IMR-90 (cell line): ENCODE measurements at regions not wholly inside any gene's neighbourhood (a gene's known extent, or its start where the extent isn't known, plus 50 kb on each side); places are given as distances from the start of the nearest gene placed in this dataset.

ENCODE experiments used
- ATAC-seq: fragments of 200-7000 bp; cut with Tn5 transposase; 2 replicates; pipeline ENCODE4 v1.9.1; 2020; ENCODE audit warnings: low read depth, mild to moderate bottlenecking, moderate library complexity
- BruUV-seq: library from RNA; stranded (reverse); fragments of 400-500 nt; replicated peaks from 2 replicates; lab custom pipeline; 2021; lab: Mats Ljungman, UMichigan
- CTCF ChIA-PET: fragments of 300-600 bp; formaldehyde crosslinking; extraction: SDS; loops from one replicate; lab custom pipeline; 2021; ENCODE audit warnings: antibody characterized with exemption; lab: Yijun Ruan, JAX
- POLR2A ChIA-PET: fragments of 300-600 bp; sonication (Branson Sonifier 250); formaldehyde crosslinking; loops from one replicate; lab custom pipeline; 2022; ENCODE audit warnings: antibody characterized with exemption; ENCODE audit not compliant: unreplicated experiment; lab: Charles Lee
- DNase-seq: peaks from one replicate; pipeline ENCODE4 v3.0.0; 2013
- H2AFZ ChIP-seq: replicated peaks from 2 replicates; pipeline ENCODE3; 2013; ENCODE audit warnings: low read length, mild to moderate bottlenecking; ENCODE audit not compliant: poor library complexity
- H2AK5ac ChIP-seq: 2 replicates; pipeline ENCODE4 v1.6.1; 2013; ENCODE audit warnings: low read depth, low read length, inconsistent platforms
- H2AK9ac ChIP-seq: replicated peaks from 2 replicates; pipeline ENCODE3; 2013; ENCODE audit warnings: mild to moderate bottlenecking, low read depth, low read length, moderate library complexity; ENCODE audit not compliant: poor library complexity
- H2BK120ac ChIP-seq: 2 replicates; pipeline ENCODE4 v1.6.1; 2013; ENCODE audit warnings: low read depth, low read length, inconsistent platforms
- H2BK15ac ChIP-seq: 3 replicates; pipeline ENCODE4 v1.6.1; 2013; ENCODE audit warnings: low read depth, low read length, inconsistent platforms
- H2BK20ac ChIP-seq: 2 replicates; pipeline ENCODE4 v1.6.1; 2013; ENCODE audit warnings: low read depth, mild to moderate bottlenecking, inconsistent platforms, low read length, moderate library complexity
- H2BK5ac ChIP-seq: 2 replicates; pipeline ENCODE4 v1.6.1; 2013; ENCODE audit warnings: mild to moderate bottlenecking, low read depth, low read length, inconsistent platforms; ENCODE audit not compliant: poor library complexity, severe bottlenecking
- H3K14ac ChIP-seq: replicated peaks from 2 replicates; pipeline ENCODE4 v1.6.1; 2013; ENCODE audit warnings: low read depth, low read length, inconsistent platforms
- H3K18ac ChIP-seq: 2 replicates; pipeline ENCODE4 v1.6.1; 2013; ENCODE audit warnings: low read depth, low read length, control low read depth
- H3K23ac ChIP-seq: 2 replicates; pipeline ENCODE4 v1.6.1; 2013; ENCODE audit warnings: low read depth, low read length, inconsistent platforms
- H3K27ac ChIP-seq: 2 replicates; pipeline ENCODE4 v1.5.1; 2013; ENCODE audit warnings: mild to moderate bottlenecking, control low read depth, low read length; ENCODE audit not compliant: insufficient read depth
- H3K27me3 ChIP-seq: 2 replicates; pipeline ENCODE4 v1.6.1; 2013; ENCODE audit warnings: low read length; ENCODE audit not compliant: control insufficient read depth, insufficient read depth
- H3K36me3 ChIP-seq: 2 replicates; pipeline ENCODE4 v1.6.1; 2013; ENCODE audit warnings: low read length, mixed read lengths; ENCODE audit not compliant: control insufficient read depth, insufficient read depth
- H3K4ac ChIP-seq: 2 replicates; pipeline ENCODE4 v1.6.1; 2013; ENCODE audit warnings: low read depth, low read length, inconsistent platforms
- H3K4me1 ChIP-seq: 2 replicates; pipeline ENCODE4 v1.6.1; 2013; ENCODE audit warnings: low read length, mixed read lengths; ENCODE audit not compliant: control insufficient read depth, insufficient read depth
- H3K4me2 ChIP-seq: 2 replicates; pipeline ENCODE4 v1.6.1; 2013; ENCODE audit warnings: low read depth, mild to moderate bottlenecking, control low read depth, low read length, moderate library complexity
- H3K4me3 ChIP-seq: 2 replicates; pipeline ENCODE4 v1.5.1; 2013; ENCODE audit warnings: low read depth, mild to moderate bottlenecking, control low read depth, low read length, moderate library complexity; ENCODE audit not compliant: insufficient read depth
- H3K56ac ChIP-seq: 2 replicates; pipeline ENCODE4 v1.6.1; 2013; ENCODE audit warnings: low read length, inconsistent platforms; ENCODE audit not compliant: insufficient read depth; ENCODE audit errors: extremely low read depth
- H3K79me1 ChIP-seq, 2 experiments: 2 replicates each; pipeline ENCODE4 v1.6.1; 2013; ENCODE audit warnings: low read length in 2 of 2, inconsistent platforms in 1 of 2, low read depth in 1 of 2
- H3K9ac ChIP-seq: 2 replicates; pipeline ENCODE4 v1.6.1; 2013; ENCODE audit warnings: low read depth, low read length, control low read depth
- H3K9me1 ChIP-seq: 2 replicates; pipeline ENCODE4 v1.6.1; 2013; ENCODE audit warnings: low read length, inconsistent platforms; ENCODE audit not compliant: insufficient read depth
- H3K9me3 ChIP-seq: 2 replicates; pipeline ENCODE4 v1.6.1; 2013; ENCODE audit warnings: low read length; ENCODE audit not compliant: control insufficient read depth, insufficient read depth
- H4K20me1 ChIP-seq: 2 replicates; pipeline ENCODE4 v1.6.1; 2013; ENCODE audit warnings: low read length, inconsistent platforms; ENCODE audit not compliant: insufficient read depth
- H4K5ac ChIP-seq: 2 replicates; pipeline ENCODE4 v1.6.1; 2013; ENCODE audit warnings: mild to moderate bottlenecking, low read depth, low read length, control low read depth
- H4K8ac ChIP-seq, 2 experiments: 2 replicates each; pipeline ENCODE4 v1.6.1; 2013; ENCODE audit warnings: low read depth in 2 of 2, low read length in 2 of 2, control low read depth in 1 of 2, inconsistent platforms in 1 of 2
- H4K91ac ChIP-seq: 2 replicates; pipeline ENCODE4 v1.6.1; 2013; ENCODE audit warnings: low read depth, low read length, inconsistent platforms; ENCODE audit not compliant: insufficient read depth
- BHLHE40 ChIP-seq: fragments of 150-350 bp; IDR thresholded peaks from 2 replicates; pipeline ENCODE4 v1.6.1; 2016; ENCODE audit warnings: mild to moderate bottlenecking, low read depth, low read length
- CHD1 ChIP-seq: IDR thresholded peaks from 2 replicates; pipeline ENCODE4 v1.6.1; 2012; ENCODE audit warnings: low read depth, low read length, improper control_type of control experiment
- MAFK ChIP-seq: IDR thresholded peaks from 2 replicates; pipeline ENCODE4 v1.6.1; 2012; ENCODE audit warnings: low read depth, low read length, improper control_type of control experiment
- MAZ ChIP-seq: IDR thresholded peaks from 2 replicates; pipeline ENCODE4 v1.6.1; 2012; ENCODE audit warnings: low read depth, mild to moderate bottlenecking, low read length, improper control_type of control experiment, moderate library complexity, borderline replicate concordance
- NFE2L2 ChIP-seq: fragments of 150-350 bp; IDR thresholded peaks from 2 replicates; pipeline ENCODE4 v1.6.1; 2016; ENCODE audit warnings: low read depth, mild to moderate bottlenecking, low read length
- RCOR1 ChIP-seq: IDR thresholded peaks from 2 replicates; pipeline ENCODE4 v1.6.1; 2012; ENCODE audit warnings: mild to moderate bottlenecking, low read length, improper control_type of control experiment; ENCODE audit not compliant: insufficient replicate concordance
- RFX5 ChIP-seq: IDR thresholded peaks from 2 replicates; pipeline ENCODE4 v1.8.0; 2012; ENCODE audit warnings: low read depth, mild to moderate bottlenecking, low read length, moderate library complexity
- SMC3 ChIP-seq: fragments of 150-350 bp; IDR thresholded peaks from 2 replicates; pipeline ENCODE4 v1.6.1; 2016; ENCODE audit warnings: low read depth, mild to moderate bottlenecking, antibody characterized with exemption, low read length, moderate library complexity
- USF2 ChIP-seq: fragments of 150-350 bp; IDR thresholded peaks from 2 replicates; pipeline ENCODE4 v1.6.1; 2017; ENCODE audit warnings: mild to moderate bottlenecking, antibody characterized with exemption, low read length, low read depth
- WGBS, 2 experiments: methylation state at CpG; one replicate each; pipeline versions ENCODE4 v1.1.5 to v1.1.7; 2013; ENCODE audit warnings: missing lambda C conversion rate in 2 of 2; ENCODE audit not compliant: insufficient read length in 1 of 2; ENCODE audit errors: extremely low coverage in 2 of 2; 5-methylcytosine and 5-hydroxymethylcytosine counted together
- dilution Hi-C: fragments of 300-500 bp; cut with HindIII; formaldehyde crosslinking; loops from one replicate; pipeline ENCODE4 v1.14.3; 2018; ENCODE audit warnings: low sequenced_read_pairs; ENCODE audit not compliant: unreplicated experiment
- in situ Hi-C: fragments of 300-500 bp; cut with MboI; formaldehyde crosslinking; loops from 3 replicates; pipeline ENCODE4 v1.14.3; 2019; ENCODE audit warnings: low sequenced_read_pairs, inconsistent platforms, mixed read lengths
- intact Hi-C: fragments of 100-400 bp; cut with micrococcal nuclease; formaldehyde crosslinking; loops from 2 replicates; pipeline ENCODE4 v1.10.0; 2022
- TF ChIP-seq, protein P1 (sequence below): conservative IDR thresholded peaks from 2 replicates; pipeline ENCODE4 v1.5.1; 2012; ENCODE audit warnings: mild to moderate bottlenecking, low read depth, low read length, improper control_type of control experiment
- TF ChIP-seq, protein P2 (sequence below): fragments of 150-350 bp; IDR thresholded peaks from 2 replicates; pipeline ENCODE4 v1.6.1; 2016; ENCODE audit warnings: low read depth, mild to moderate bottlenecking, low read length, moderate library complexity, borderline replicate concordance

DNA sequence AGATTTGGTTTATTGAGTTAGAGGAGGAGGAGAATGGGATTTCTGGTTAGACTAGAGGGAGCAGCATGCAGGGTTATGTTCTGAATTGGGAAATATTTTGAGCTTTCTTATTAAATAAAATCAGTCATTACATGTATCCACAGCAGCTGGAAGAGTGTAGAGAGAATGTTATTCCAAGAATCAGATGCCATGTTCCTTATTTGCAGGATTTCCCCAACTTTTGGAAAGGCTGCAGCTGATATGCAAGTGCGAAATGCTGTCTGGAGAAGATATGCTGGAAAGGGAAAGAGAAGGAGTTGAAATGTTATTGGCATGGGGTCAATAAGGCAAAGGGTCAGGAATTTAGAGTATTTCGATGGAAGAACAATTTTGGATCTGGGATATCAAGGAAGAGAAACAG is 255.8 kb downstream of the MTX2 start:
- TF ChIP-seq, protein P1, sequence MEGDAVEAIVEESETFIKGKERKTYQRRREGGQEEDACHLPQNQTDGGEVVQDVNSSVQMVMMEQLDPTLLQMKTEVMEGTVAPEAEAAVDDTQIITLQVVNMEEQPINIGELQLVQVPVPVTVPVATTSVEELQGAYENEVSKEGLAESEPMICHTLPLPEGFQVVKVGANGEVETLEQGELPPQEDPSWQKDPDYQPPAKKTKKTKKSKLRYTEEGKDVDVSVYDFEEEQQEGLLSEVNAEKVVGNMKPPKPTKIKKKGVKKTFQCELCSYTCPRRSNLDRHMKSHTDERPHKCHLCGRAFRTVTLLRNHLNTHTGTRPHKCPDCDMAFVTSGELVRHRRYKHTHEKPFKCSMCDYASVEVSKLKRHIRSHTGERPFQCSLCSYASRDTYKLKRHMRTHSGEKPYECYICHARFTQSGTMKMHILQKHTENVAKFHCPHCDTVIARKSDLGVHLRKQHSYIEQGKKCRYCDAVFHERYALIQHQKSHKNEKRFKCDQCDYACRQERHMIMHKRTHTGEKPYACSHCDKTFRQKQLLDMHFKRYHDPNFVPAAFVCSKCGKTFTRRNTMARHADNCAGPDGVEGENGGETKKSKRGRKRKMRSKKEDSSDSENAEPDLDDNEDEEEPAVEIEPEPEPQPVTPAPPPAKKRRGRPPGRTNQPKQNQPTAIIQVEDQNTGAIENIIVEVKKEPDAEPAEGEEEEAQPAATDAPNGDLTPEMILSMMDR = no peak
- TF ChIP-seq MAZ (no peak), RFX5 (no peak), USF2 (no peak), NFE2L2 (no peak), MAFK (no peak), RCOR1 (no peak), SMC3 (no peak), CHD1 (no peak), BHLHE40 (no peak)
- TF ChIP-seq, protein P2, sequence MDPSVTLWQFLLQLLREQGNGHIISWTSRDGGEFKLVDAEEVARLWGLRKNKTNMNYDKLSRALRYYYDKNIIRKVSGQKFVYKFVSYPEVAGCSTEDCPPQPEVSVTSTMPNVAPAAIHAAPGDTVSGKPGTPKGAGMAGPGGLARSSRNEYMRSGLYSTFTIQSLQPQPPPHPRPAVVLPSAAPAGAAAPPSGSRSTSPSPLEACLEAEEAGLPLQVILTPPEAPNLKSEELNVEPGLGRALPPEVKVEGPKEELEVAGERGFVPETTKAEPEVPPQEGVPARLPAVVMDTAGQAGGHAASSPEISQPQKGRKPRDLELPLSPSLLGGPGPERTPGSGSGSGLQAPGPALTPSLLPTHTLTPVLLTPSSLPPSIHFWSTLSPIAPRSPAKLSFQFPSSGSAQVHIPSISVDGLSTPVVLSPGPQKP = no peak
- DNase-seq = no peak
- H3K27me3 ChIP-seq = peaks cover 5% of the 10 kb centered on the region
- in situ Hi-C loops (no loop called here), intact Hi-C loops (no loop called here), dilution Hi-C loops (no loop called here)
- H3K4me1 ChIP-seq = no peaks in the 10 kb centered on the region
- no peak overlapping the region for H2BK5ac ChIP-seq
- ChIA-PET POLR2A (no interaction called here), CTCF (no interaction called here)
- no peak overlapping the region for H2BK20ac ChIP-seq
- H4K91ac ChIP-seq = no peak overlapping the region
- no peak overlapping the region for H3K4me3 ChIP-seq
- no peaks in the 10 kb centered on the region for H3K9me3 ChIP-seq
- no peak overlapping the region for H3K56ac ChIP-seq
- no peak overlapping the region for H3K18ac ChIP-seq
- no peak overlapping the region for H2AK9ac ChIP-seq
- no peak for ATAC-seq
- no peaks in the 10 kb centered on the region for H3K9me1 ChIP-seq
- H3K4ac ChIP-seq = no peak overlapping the region
- H2AK5ac ChIP-seq = no peak overlapping the region
- no peak overlapping the region for H4K5ac ChIP-seq
- no peaks in the 10 kb centered on the region for H3K79me1 ChIP-seq
- 63% methylated on average over 1 of the region's 2 CpGs; no CpG with 5 or more reads in 1 of the 2 experiments for WGBS, 2 experiments
- no TSS peak for BruUV-seq
- no peak overlapping the region for H3K9ac ChIP-seq
- no peak overlapping the region for H2BK120ac ChIP-seq
- no peak overlapping the region for H3K23ac ChIP-seq
- H3K36me3 ChIP-seq = no peaks in the 10 kb centered on the region
- H3K27ac ChIP-seq = no peak overlapping the region
- H2BK15ac ChIP-seq = no peak overlapping the region
- H2AFZ ChIP-seq = no peak overlapping the region
- no peak overlapping the region for H3K4me2 ChIP-seq
- H3K14ac ChIP-seq = no peak overlapping the region
- no peak overlapping the region for H4K8ac ChIP-seq
- H4K20me1 ChIP-seq = no peaks in the 10 kb centered on the region
